HL-60 (cell line): ENCODE measurements at regions not wholly inside any gene's neighbourhood (a gene's known extent, or its start where the extent isn't known, plus 50 kb on each side); places are given as distances from the start of the nearest gene placed in this dataset.

Experiments
- DNase-seq, 2 experiments: peaks; one replicate each; pipeline ENCODE4 v3.0.0-alpha.2; 2010 to 2020; ENCODE audit warnings: low read depth in 1 of 2, low spot score in 1 of 2
- H3K27ac ChIP-seq: fragments of 250-450 bp; sonication (Bioruptor Pico); replicated peaks from 2 replicates; pipeline ENCODE4 v1.5.1; 2020; ENCODE audit warnings: mild to moderate bottlenecking, moderate library complexity
- H3K27me3 ChIP-seq: fragments of 250-450 bp; sonication (Bioruptor Pico); 2 replicates; pipeline ENCODE4 v1.5.1; 2021; ENCODE audit warnings: mild to moderate bottlenecking, moderate library complexity; ENCODE audit not compliant: insufficient read depth, poor library complexity, severe bottlenecking
- H3K4me3 ChIP-seq: replicated peaks from 2 replicates; pipeline ENCODE4 v1.5.1; 2011; ENCODE audit warnings: mild to moderate bottlenecking, control low read depth, low read length; ENCODE audit not compliant: insufficient read depth
- GABPA ChIP-seq: IDR thresholded peaks from 2 replicates; pipeline ENCODE4 v1.6.1; 2012; ENCODE audit warnings: low read depth
- POLR2AphosphoS5 ChIP-seq: IDR thresholded peaks from 2 replicates; pipeline ENCODE4 v1.6.1; 2012; ENCODE audit warnings: low read depth
- REST ChIP-seq: IDR thresholded peaks from 2 replicates; pipeline ENCODE4 v1.6.1; 2012; ENCODE audit warnings: low read depth; ENCODE audit not compliant: insufficient replicate concordance
- SPI1 ChIP-seq: IDR thresholded peaks from 2 replicates; pipeline ENCODE4 v1.6.1; 2012; ENCODE audit warnings: low read depth, mild to moderate bottlenecking, borderline replicate concordance
- TF ChIP-seq, protein P1 (sequence below): IDR thresholded peaks from one replicate; pipeline ENCODE4 v1.5.1; 2011; ENCODE audit warnings: low read length, control low read depth, inconsistent platforms; ENCODE audit not compliant: insufficient read depth

DNA sequence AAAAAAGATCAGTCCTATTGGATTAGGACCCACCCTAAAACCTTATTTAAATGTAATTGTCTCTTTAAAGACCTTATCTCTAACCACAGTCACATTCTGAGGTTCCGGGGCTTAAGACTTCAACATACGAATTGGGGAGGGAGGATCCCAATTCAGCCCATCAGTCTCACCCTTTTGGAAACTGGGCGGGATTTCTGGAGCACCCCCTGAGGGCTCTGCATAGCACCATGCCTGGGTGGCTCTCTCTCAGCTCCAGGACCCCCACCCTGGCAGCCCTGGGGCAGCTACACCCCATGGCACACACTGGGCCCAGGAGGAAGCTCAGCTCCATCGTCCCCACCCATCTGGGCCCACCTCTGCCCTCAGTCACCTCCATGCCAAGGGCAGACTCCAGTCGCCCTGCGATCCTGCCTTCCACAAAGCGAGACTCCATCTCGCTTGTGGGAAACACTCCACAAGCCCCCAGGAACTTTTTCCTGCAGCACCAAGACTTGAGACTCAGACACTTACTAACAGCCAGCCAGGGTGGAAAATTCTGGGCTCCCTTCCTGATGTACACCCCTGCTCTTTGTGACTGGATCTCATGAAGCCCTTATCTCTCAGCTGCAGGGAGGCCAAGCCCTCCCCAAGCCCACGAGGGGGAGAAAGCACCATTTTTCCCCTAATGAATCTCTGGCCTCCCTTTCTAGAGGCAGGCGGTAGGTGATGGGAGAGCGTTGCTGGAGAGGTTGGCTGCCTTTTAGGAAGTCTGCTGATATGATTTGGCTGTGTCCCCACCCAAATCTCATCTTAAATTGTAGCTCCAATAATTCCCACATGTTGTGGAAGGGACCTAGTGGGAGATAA lies 90.8 kb upstream of the KDM7A start:
- DNase-seq, result no peak
- H3K27me3 ChIP-seq, result no peaks in the 10 kb centered on the region
- TF ChIP-seq GABPA, result no peak
- TF ChIP-seq REST, result no peak
- TF ChIP-seq, protein P1, sequence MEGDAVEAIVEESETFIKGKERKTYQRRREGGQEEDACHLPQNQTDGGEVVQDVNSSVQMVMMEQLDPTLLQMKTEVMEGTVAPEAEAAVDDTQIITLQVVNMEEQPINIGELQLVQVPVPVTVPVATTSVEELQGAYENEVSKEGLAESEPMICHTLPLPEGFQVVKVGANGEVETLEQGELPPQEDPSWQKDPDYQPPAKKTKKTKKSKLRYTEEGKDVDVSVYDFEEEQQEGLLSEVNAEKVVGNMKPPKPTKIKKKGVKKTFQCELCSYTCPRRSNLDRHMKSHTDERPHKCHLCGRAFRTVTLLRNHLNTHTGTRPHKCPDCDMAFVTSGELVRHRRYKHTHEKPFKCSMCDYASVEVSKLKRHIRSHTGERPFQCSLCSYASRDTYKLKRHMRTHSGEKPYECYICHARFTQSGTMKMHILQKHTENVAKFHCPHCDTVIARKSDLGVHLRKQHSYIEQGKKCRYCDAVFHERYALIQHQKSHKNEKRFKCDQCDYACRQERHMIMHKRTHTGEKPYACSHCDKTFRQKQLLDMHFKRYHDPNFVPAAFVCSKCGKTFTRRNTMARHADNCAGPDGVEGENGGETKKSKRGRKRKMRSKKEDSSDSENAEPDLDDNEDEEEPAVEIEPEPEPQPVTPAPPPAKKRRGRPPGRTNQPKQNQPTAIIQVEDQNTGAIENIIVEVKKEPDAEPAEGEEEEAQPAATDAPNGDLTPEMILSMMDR, result no peak
- TF ChIP-seq POLR2AphosphoS5, result no peak
- TF ChIP-seq SPI1, result no peak
- H3K4me3 ChIP-seq, result no peak overlapping the region
- no peak overlapping the region for H3K27ac ChIP-seq

DNA sequence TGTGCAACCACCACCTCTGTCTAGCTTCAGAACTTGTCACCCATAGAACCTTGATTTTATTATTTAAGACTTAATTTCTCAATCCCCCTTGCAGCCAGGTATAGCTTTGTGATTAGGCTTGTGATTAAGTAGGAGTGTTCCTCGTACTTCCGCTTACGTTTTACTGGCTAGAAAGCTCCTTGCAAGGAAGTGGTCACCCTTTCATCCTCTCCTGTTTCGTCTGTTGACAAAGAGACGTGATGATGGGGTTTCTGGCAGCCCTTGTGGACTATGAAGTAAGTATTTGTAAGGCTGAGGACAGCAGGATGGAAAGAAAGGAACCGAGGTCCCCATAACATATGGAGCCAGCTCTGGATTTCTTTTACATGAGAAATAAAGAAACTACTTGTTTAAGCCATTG lies 86.5 kb upstream of the KDM7A start:
- Histone ChIP-seq H3K4me3 (no peak overlapping the region), H3K27ac (no peak overlapping the region), H3K27me3 (no peaks in the 10 kb centered on the region)
- TF ChIP-seq SPI1, result peak; percentile 33; the same call in 1 of the 2 replicates
- TF ChIP-seq, protein P1, result no peak
- TF ChIP-seq GABPA, result peak; percentile 38; the same call in 1 of the 2 replicates
- TF ChIP-seq REST, result no peak
- no peak for TF ChIP-seq POLR2AphosphoS5
- DNase-seq, result peak; percentile 41 to 46

DNA sequence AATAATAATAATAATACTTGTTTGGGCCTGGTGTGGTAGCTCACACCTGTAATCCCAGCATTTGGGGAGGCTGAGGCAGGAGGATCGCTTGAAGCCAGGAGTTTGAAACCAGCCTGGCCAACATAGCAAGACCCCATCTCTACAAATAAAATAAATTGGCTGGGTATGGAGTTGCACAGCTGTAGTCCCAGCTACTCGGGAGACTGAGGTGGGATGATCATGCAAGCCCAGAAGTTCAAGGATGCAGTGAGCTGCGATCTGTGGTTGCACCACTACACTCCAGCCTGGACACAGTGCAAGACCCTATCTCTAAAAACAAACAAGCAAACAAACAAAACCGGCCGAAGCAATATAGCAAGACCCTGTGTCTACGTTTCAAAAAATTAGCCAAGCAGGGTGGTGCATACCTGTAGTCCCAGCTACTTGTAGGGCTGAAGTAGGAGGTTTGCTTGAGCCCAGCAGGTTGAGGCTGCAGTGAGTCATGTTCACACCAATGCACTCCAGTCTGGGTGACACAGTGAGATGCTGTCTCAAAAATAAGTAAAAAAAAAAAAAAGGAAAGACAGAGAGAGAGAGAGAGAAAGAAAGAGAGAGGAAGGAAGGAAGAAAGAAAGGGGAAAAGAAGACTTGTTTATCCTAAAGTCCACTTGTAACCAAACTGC lies 85.6 kb upstream of the KDM7A start:
- DNase-seq, result no peak
- Histone ChIP-seq H3K4me3 (no peak overlapping the region), H3K27me3 (no peaks in the 10 kb centered on the region), H3K27ac (no peak overlapping the region)
- TF ChIP-seq POLR2AphosphoS5 (no peak), GABPA (no peak), SPI1 (no peak), REST (no peak)
- TF ChIP-seq, protein P1, result no peak
